GM19324 (cell line): ENCODE measurements at regions not wholly inside any gene's neighbourhood (a gene's known extent, or its start where the extent isn't known, plus 50 kb on each side); places are given as distances from the start of the nearest gene placed in this dataset.

ENCODE experiments used
- ATAC-seq: cut with Tn5 transposase; IDR thresholded peaks from one replicate; pipeline ENCODE4 v1.9.1; 2021; ENCODE audit warnings: mild to moderate bottlenecking, moderate library complexity; ENCODE audit not compliant: unreplicated experiment, low FRiP score

DNA sequence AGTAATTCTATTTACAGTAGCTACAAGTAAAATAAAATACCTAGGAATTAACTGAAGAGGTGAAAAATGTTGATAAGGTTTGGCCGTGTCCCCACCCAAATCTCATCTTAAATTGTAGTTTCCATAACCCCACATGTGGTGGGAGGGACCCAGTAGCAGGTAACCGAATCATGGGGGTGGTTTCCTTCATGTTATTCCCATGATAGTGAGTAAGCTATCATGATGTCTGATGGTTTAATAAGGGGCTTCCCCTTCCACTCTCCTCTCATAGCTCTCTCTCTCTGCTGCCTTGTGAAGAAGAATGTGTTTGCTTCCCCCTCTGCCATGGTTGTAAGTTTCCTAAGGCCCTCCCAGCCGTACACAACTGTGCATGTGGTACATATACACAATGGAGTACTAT is 1170.7 kb downstream of the BCL11B start:
- ATAC-seq = no peak

DNA sequence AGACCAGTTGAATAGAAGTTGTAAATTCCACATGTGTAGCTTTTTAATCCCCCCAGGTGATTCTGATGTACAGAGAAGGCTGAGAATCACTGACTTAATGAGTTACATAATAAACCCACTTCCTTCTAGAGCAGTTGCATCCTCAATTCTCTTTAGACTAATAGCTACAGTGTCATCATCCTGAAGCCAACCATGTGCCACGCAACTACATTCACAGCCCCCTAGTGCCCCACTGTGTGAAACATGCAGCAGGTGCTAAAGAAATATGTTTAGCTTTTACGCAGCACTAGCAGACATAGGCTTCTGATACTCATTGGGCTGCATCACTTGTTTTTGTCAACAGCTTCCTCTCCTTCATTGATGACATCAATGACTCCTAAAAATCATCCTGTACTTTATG is 1168.3 kb downstream of the BCL11B start:
- ATAC-seq = no peak

DNA sequence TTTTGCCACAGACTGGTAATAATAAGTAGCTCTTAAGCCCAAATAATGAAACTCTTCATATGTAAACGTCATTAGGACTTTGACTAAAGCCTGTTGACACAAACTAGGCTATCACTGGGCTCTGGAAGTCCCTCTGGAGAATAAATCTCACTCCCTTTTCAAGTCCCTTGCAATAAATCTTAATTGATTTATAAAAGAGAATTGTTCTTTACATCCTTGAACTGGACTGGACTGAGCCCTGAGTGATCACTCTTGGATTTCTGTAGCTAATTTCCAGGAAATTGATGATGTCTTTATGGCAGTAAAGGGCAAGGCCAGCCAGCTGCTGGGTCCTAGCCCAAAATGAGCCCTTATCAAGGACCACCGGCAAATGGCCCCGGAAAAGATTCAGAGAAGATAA is 1162.7 kb downstream of the BCL11B start:
- ATAC-seq = no peak

DNA sequence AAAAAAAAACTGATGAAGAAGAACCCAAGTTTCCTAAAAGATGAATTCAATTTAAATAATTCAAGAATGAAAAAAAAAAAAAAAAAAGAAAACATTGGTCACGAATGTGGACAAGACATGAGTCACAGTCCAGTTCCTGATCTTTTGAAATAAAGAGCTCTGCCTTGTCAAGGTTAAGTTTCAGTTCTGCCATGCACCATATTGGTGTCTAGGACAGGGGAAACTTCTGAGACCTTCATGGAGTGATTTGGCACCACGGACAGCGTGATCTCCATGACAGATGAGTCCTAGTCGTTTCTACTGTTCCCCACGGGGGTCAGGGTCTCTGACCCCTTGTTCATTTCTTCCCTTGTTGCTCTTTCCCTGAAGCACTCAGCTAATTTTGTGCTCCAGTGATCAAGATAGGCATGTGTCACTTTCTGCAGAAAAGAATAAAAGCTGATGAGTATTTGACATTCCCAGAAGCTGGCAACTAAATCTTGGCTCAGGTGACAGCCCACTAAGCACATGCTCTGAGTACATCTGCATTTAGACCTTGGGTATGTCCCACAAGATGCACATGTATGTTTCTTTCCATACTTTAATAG is 1159.7 kb downstream of the BCL11B start:
- no peak for ATAC-seq

DNA sequence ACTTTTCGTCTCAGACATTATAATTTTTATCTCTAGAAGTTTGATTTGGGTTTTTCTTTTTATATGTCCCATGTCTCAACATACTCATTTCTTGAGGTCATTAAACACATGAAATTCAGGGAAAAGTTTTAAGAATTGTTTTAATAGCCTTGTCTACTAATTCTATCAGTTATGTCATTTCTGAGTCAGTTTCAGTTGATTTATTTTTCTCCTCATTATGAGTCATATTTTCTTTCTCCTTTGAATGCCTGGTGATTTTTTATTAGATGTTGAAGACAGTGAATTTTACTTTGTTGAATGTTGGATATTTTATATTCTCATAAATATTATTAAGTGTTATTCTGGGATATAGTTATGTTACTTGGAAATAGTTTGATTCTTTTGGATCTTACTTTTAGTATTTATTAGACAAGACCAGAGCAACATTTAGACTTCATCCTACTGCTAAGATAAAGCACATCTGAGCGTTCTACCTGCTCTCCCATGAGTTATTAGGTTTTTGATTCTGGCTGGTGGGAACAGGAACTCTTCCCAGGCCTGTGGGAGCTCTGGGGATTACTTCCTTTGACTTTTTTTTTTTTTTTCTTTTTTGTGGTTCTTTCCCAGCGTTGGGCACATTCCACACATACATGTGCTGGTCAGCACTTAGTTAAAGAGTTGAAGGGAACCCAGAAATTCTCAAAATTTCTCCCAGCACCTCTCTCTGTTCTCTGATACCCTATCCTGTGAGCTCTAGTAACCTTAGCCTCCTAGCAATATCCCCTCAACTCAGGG is 1157.7 kb downstream of the BCL11B start:
- ATAC-seq = no peak

GRCh38 chr14:98114946-98115345 is 1157.1 kb downstream of the BCL11B start:
- ATAC-seq = no peak

GRCh38 chr14:98118749-98119148 is 1153.2 kb downstream of the BCL11B start:
- ATAC-seq = no peak

DNA sequence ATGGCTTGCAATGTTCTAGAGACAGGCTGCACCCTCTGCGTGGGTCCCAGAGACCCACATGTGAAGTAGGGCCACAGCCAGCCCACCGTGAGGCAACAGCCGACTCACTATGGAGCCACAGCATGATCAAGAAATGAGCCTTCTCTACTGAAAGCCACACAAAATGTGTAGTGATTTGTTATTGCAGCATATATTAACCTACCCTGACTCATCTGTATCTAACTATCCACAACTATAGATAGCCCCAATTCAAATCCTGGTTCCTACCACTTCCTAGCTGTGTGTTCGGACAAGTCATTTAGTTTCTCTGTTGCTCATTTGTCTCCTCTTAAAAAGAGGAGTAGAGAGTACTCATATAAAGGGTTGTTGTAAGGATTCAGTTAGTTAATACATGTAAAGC is 1152.3 kb downstream of the BCL11B start:
- ATAC-seq = no peak

DNA sequence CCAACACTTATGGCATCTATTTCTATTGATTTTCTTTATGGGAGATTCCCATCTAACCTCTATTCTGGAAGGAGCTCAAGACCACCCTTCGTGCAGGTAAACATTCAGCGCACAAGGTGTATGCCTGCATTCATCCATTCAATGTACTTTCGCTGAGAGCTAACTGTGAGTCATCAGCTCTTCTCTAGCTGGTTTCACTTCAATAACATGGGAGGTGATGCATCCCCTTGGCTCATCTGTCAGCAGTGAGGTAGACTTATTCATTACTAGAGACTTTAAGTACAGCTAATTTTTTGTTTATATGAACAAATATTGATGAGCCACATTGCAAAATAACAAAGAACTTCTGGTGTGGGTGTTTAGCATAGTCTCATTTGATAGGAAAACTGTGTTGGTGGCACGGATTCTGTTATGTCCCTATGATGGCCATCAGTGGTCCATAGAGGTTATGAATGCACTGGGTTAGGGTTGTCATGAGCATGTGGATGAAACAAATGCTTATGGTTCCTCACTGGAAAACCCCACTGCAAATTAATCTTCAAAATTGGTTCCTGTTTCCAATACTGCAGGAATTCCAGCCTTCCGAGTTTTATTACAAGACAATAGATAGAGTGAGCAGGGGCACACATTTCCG is 1151.0 kb downstream of the BCL11B start:
- no peak for ATAC-seq

GRCh38 chr14:98122527-98122926 is 1149.5 kb downstream of the BCL11B start:
- ATAC-seq = no peak

DNA sequence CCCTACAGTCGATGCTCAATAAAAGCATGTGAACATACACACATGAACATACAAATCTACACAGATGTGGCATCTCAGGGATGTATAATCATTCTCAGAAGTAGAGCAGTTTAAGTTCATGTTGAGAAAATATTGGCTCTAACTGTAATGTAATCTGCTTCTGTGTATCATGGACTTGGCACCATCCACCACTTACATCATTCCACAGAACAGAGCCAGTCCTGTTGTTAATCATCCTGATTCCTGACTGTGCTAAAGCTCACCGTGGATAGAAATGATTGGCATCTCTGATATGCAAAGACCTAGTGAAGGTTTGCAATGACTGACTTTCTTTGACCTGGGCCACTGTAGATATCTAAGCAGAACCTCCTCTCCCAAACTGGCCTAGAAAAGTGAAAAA is 1141.3 kb downstream of the BCL11B start:
- ATAC-seq = no peak

DNA sequence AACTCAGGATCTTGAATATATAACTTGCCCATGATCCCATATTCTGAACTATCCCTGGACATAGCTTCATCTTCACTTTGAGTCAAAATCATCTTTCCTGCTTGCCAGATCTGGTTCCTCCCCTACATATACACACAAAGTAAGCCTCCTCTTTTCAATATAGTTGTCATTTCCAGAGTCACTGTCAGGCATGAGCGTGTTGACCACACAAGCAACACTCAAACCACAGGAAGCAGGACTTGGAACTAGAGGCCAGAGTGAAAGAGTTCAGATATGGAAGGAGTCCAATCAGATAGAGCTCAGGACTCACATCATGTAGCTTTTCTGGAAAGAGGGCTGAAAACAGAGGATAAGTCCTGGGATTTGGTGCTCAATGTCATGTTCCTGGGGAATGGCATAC is 1140.6 kb downstream of the BCL11B start:
- no peak for ATAC-seq

GRCh38 chr14:98133806-98134205 is 1138.2 kb downstream of the BCL11B start:
- no peak for ATAC-seq

GRCh38 chr14:98136012-98136789 is 1135.8 kb downstream of the BCL11B start:
- no peak for ATAC-seq

- no peak for ATAC-seq
These were observed 1134.6 kb downstream of the BCL11B start for GRCh38 chr14:98137131-98138025.

DNA sequence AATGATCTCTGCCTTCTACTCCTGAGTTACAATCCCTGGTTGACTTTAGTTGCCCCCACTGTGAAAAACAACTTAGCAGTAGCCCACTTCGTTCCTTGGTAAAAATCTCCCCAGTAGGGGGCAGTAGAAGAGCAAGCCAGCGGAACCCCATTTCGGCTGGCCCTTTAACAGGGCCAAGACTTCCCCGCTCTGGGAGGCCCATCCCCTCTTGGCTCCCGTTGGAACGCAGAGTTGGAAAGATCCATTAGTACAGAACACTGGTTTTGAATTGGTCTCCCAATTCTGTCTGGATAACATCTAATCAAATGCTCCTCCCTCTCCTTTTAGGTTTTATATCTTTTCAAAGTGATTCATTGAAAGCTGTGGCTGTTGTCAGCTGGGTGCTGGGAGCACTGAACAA is 1133.3 kb downstream of the BCL11B start:
- ATAC-seq = no peak

- no peak for ATAC-seq
These were observed 1131.0 kb downstream of the BCL11B start for GRCh38 chr14:98140862-98141530.

DNA sequence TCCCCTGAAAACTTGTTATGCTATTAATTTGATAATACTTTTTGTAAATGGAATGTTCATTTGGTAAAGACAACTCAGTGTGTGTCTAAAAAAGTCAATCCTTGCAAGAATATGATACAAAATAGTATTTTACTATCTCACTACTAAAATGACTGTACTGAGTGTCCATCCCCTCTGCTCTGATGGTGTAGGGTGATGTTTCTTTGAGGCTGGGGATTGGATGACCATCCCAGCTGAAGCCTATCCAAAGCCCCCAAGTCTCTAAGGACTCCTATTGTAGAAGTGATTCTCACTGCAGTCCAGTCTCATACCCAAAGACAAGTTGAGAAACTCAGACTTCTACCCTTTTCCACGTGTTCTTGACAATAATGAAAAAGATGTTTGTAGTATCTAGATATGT is 1128.4 kb downstream of the BCL11B start:
- ATAC-seq = no peak

- no peak for ATAC-seq
These were observed 1127.0 kb downstream of the BCL11B start for GRCh38 chr14:98144964-98145363.

- no peak for ATAC-seq
These were observed 1125.6 kb downstream of the BCL11B start for GRCh38 chr14:98146416-98146815.
